Loucy (cell line): ENCODE measurements at regions not wholly inside any gene's neighbourhood (a gene's known extent, or its start where the extent isn't known, plus 50 kb on each side); places are given as distances from the start of the nearest gene placed in this dataset.

ENCODE experiments used
- H2AFZ ChIP-seq: fragments of 200-600 bp; sonication (generic); 2 replicates; pipeline ENCODE4 v1.6.0; 2016; ENCODE audit warnings: antibody characterized with exemption, mild to moderate bottlenecking, low read length, moderate library complexity
- H3F3A ChIP-seq: fragments of 200-600 bp; 2 replicates; pipeline ENCODE4 v1.6.0; 2016; ENCODE audit warnings: antibody characterized with exemption, low read depth, mild to moderate bottlenecking
- H3K27me3 ChIP-seq: fragments of 200-600 bp; sonication (generic); 2 replicates; pipeline ENCODE4 v1.6.1; 2014; ENCODE audit warnings: low read length, mild to moderate bottlenecking; ENCODE audit not compliant: insufficient read depth, poor library complexity, severe bottlenecking
- H3K36me3 ChIP-seq: fragments of 200-600 bp; sonication (generic); 2 replicates; pipeline ENCODE4 v1.6.1; 2016; ENCODE audit warnings: low read length; ENCODE audit not compliant: insufficient read depth
- H3K4me1 ChIP-seq: fragments of 200-600 bp; sonication (generic); 2 replicates; pipeline ENCODE4 v1.5.1; 2014; ENCODE audit warnings: low read length, mild to moderate bottlenecking; ENCODE audit not compliant: insufficient read depth, poor library complexity, severe bottlenecking
- H3K4me2 ChIP-seq: fragments of 200-600 bp; sonication (generic); 2 replicates; pipeline ENCODE4 v1.6.0; 2014; ENCODE audit warnings: antibody characterized with exemption, low read length, low read depth, mild to moderate bottlenecking; ENCODE audit not compliant: poor library complexity, severe bottlenecking
- H3K4me3 ChIP-seq: fragments of 200-600 bp; sonication (generic); 2 replicates; pipeline ENCODE4 v1.5.1; 2014; ENCODE audit warnings: low read length, mild to moderate bottlenecking, mixed read lengths; ENCODE audit not compliant: poor library complexity, severe bottlenecking
- H3K79me2 ChIP-seq: fragments of 200-600 bp; sonication (generic); 2 replicates; pipeline ENCODE4 v1.6.1; 2014; ENCODE audit warnings: low read length; ENCODE audit not compliant: insufficient read depth
- H3K9ac ChIP-seq: fragments of 200-600 bp; sonication (generic); 2 replicates; pipeline ENCODE4 v1.6.0; 2014; ENCODE audit warnings: mild to moderate bottlenecking, low read depth, low read length, moderate library complexity; ENCODE audit not compliant: poor library complexity, severe bottlenecking
- H3K9me2 ChIP-seq: fragments of 200-600 bp; sonication (generic); replicated peaks from 2 replicates; pipeline ENCODE4 v1.6.1; 2016; ENCODE audit warnings: low read depth, low read length, mixed read lengths
- H3K9me3 ChIP-seq: fragments of 200-600 bp; sonication (generic); 2 replicates; pipeline ENCODE4 v1.6.1; 2014; ENCODE audit warnings: mild to moderate bottlenecking, antibody characterized with exemption, low read length, low read depth; ENCODE audit not compliant: insufficient read depth
- H4K20me1 ChIP-seq: fragments of 200-600 bp; sonication (generic); 2 replicates; pipeline ENCODE4 v1.6.0; 2014; ENCODE audit warnings: antibody characterized with exemption, low read length, mild to moderate bottlenecking; ENCODE audit not compliant: insufficient read depth, poor library complexity, severe bottlenecking
- EZH2phosphoT487 ChIP-seq: fragments of 200-600 bp; IDR thresholded peaks from 2 replicates; pipeline ENCODE4 v1.6.1; 2018; ENCODE audit warnings: antibody characterized with exemption, mild to moderate bottlenecking, moderate library complexity, borderline replicate concordance
- TF ChIP-seq, protein P1 (sequence below): fragments of 200-600 bp; sonication (generic); conservative IDR thresholded peaks from 2 replicates; pipeline ENCODE4 v1.5.1; 2014; ENCODE audit warnings: mild to moderate bottlenecking, antibody characterized with exemption, low read length

DNA sequence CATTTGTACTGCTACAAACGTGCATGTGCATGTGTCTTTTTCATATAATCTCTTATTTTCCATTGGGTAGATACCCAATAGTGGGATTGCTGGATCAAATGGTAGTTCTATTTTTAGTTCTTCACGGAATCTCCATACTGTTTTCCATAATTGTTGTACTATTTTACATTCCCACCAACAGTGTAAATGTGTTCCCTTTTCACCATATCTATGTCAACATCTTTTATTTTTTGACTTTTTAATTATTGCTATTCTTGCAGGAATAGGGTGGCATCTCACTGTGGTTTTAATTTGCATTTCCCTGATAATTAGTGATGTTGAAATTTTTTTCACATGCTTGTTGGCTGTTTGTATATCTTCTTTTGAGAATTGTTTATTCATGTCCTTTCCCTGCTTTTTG is 59.3 kb upstream of the PACRGL start:
- TF ChIP-seq, protein P1, sequence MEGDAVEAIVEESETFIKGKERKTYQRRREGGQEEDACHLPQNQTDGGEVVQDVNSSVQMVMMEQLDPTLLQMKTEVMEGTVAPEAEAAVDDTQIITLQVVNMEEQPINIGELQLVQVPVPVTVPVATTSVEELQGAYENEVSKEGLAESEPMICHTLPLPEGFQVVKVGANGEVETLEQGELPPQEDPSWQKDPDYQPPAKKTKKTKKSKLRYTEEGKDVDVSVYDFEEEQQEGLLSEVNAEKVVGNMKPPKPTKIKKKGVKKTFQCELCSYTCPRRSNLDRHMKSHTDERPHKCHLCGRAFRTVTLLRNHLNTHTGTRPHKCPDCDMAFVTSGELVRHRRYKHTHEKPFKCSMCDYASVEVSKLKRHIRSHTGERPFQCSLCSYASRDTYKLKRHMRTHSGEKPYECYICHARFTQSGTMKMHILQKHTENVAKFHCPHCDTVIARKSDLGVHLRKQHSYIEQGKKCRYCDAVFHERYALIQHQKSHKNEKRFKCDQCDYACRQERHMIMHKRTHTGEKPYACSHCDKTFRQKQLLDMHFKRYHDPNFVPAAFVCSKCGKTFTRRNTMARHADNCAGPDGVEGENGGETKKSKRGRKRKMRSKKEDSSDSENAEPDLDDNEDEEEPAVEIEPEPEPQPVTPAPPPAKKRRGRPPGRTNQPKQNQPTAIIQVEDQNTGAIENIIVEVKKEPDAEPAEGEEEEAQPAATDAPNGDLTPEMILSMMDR: no peak
- H3K4me2 ChIP-seq: no peak overlapping the region

DNA sequence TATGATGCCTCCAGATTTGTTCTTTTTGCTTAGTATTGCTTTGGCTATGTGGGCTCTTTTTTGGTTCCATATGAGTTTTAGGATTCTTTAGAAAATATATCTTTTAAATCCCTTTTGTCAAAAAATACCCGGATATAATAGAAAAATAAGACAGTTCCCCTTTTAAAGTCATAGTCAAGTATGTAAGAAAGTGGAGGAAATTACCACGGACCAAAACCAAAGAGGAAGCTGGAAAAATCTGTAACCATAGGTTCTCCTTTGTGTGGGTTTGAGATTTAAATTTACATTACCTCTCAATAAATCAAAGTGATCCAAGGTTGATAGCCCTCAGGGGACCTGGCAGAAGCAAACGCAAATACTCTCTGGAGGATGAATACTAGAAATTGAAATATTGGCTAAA is 58.3 kb upstream of the PACRGL start:
- Histone ChIP-seq H3K27me3 (no peaks in the 10 kb centered on the region), H3K4me2 (no peak overlapping the region)

More for the DNA sequence above, 59.3 kb upstream of the PACRGL start:
- no peaks in the 10 kb centered on the region for H3K79me2 ChIP-seq
- H3F3A ChIP-seq: no peaks in the 10 kb centered on the region
- no peaks in the 10 kb centered on the region for H3K4me1 ChIP-seq
- no peak overlapping the region for H2AFZ ChIP-seq
- H3K36me3 ChIP-seq: no peaks in the 10 kb centered on the region
- H3K9me3 ChIP-seq: no peaks in the 10 kb centered on the region
- H3K9me2 ChIP-seq: no peaks in the 10 kb centered on the region
- H3K4me3 ChIP-seq: no peak overlapping the region
- H3K9ac ChIP-seq: no peak overlapping the region
- H3K27me3 ChIP-seq: no peaks in the 10 kb centered on the region
- no peaks in the 10 kb centered on the region for H4K20me1 ChIP-seq

DNA sequence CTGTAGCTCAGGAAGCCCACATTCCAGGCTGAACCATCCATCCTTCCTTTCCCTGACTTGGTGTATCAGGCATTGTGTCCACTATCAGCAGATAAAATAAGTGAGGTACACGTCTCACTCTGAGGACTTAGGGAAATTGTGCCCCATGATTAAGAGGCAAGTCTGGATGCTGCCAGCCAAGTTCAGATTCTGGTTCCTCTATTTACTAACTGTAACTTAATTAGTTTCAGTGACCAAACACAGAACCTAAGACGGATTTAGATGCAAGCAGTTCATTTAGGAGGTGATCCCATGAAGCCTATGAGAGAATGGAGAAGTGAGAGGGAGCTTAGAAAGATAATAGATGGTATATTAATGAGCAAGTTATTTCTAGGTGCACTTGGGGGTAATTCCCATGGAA is 56.6 kb upstream of the PACRGL start:
- no peak overlapping the region for H3K4me3 ChIP-seq
- no peaks in the 10 kb centered on the region for H4K20me1 ChIP-seq
- H3K79me2 ChIP-seq: no peaks in the 10 kb centered on the region
- no peaks in the 10 kb centered on the region for H3K4me1 ChIP-seq
- H3K4me2 ChIP-seq: no peak overlapping the region
- H2AFZ ChIP-seq: no peak overlapping the region
- H3K9ac ChIP-seq: no peak overlapping the region
- H3K9me2 ChIP-seq: no peaks in the 10 kb centered on the region
- no peaks in the 10 kb centered on the region for H3K27me3 ChIP-seq
- H3F3A ChIP-seq: no peaks in the 10 kb centered on the region
- H3K36me3 ChIP-seq: no peaks in the 10 kb centered on the region
- H3K9me3 ChIP-seq: no peaks in the 10 kb centered on the region
- TF ChIP-seq EZH2phosphoT487: no peak
- TF ChIP-seq, protein P1: no peak

More for the DNA sequence above, 58.3 kb upstream of the PACRGL start:
- no peak overlapping the region for H3K4me3 ChIP-seq
- TF ChIP-seq, protein P1: no peak
- no peak for TF ChIP-seq EZH2phosphoT487
- no peaks in the 10 kb centered on the region for H4K20me1 ChIP-seq
- H3K36me3 ChIP-seq: no peaks in the 10 kb centered on the region
- no peak overlapping the region for H3K9ac ChIP-seq
- H3K79me2 ChIP-seq: no peaks in the 10 kb centered on the region
- no peaks in the 10 kb centered on the region for H3K9me2 ChIP-seq
- no peak overlapping the region for H2AFZ ChIP-seq
- H3F3A ChIP-seq: no peaks in the 10 kb centered on the region
- no peaks in the 10 kb centered on the region for H3K9me3 ChIP-seq
- H3K4me1 ChIP-seq: no peaks in the 10 kb centered on the region
